ENCODE measurements at regions not wholly inside any gene's neighbourhood (a gene's known extent, or its start where the extent isn't known, plus 50 kb on each side); places are given as distances from the start of the nearest gene placed in this dataset.

DNA sequence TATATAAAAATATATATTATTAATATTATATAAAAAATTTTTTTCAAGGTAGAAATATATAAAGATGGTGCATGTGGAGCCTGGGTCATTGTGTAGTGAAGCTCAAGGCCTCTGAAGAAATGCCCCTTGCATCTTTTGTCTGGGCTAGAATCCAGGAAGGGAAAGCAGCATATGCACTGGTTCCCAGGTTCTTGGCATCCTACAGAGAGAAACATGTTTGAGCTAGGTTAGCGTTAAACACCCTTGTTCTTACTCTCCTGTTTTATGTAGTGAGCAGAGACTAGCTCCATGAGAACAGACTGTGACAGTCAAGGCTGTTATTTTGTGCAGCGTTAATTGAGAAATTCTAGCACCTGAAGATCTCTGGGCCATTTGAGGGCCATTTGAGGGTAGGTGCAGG, 116.1 kb downstream of the POM121L12 start:
- TF ChIP-seq, protein P1, sequence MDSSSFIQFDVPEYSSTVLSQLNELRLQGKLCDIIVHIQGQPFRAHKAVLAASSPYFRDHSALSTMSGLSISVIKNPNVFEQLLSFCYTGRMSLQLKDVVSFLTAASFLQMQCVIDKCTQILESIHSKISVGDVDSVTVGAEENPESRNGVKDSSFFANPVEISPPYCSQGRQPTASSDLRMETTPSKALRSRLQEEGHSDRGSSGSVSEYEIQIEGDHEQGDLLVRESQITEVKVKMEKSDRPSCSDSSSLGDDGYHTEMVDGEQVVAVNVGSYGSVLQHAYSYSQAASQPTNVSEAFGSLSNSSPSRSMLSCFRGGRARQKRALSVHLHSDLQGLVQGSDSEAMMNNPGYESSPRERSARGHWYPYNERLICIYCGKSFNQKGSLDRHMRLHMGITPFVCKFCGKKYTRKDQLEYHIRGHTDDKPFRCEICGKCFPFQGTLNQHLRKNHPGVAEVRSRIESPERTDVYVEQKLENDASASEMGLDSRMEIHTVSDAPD (CRISPR knock-in tag; IDR thresholded peaks at IDR 0.05): no peak
- TF ChIP-seq SMC3 (IDR thresholded peaks at IDR 0.05; ENCODE audit: low read length) (no peak), RFX5 (IDR thresholded peaks at IDR 0.05; ENCODE audit: low read depth, low read length) (no peak), KAT8 (CRISPR knock-in tag; IDR thresholded peaks at IDR 0.05) (no peak), ZNF569 (CRISPR knock-in tag; IDR thresholded peaks at IDR 0.05; ENCODE audit: borderline replicate concordance) (no peak), JUNB (CRISPR knock-in tag; IDR thresholded peaks at IDR 0.05; ENCODE audit: borderline replicate concordance) (no peak), MED1 (CRISPR knock-in tag; IDR thresholded peaks at IDR 0.05) (no peak)
- TF ChIP-seq, protein P2, sequence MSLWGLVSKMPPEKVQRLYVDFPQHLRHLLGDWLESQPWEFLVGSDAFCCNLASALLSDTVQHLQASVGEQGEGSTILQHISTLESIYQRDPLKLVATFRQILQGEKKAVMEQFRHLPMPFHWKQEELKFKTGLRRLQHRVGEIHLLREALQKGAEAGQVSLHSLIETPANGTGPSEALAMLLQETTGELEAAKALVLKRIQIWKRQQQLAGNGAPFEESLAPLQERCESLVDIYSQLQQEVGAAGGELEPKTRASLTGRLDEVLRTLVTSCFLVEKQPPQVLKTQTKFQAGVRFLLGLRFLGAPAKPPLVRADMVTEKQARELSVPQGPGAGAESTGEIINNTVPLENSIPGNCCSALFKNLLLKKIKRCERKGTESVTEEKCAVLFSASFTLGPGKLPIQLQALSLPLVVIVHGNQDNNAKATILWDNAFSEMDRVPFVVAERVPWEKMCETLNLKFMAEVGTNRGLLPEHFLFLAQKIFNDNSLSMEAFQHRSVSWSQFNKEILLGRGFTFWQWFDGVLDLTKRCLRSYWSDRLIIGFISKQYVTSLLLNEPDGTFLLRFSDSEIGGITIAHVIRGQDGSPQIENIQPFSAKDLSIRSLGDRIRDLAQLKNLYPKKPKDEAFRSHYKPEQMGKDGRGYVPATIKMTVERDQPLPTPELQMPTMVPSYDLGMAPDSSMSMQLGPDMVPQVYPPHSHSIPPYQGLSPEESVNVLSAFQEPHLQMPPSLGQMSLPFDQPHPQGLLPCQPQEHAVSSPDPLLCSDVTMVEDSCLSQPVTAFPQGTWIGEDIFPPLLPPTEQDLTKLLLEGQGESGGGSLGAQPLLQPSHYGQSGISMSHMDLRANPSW (CRISPR knock-in tag; IDR thresholded peaks at IDR 0.05; ENCODE audit: borderline replicate concordance): no peak
- TF ChIP-seq, protein P3, sequence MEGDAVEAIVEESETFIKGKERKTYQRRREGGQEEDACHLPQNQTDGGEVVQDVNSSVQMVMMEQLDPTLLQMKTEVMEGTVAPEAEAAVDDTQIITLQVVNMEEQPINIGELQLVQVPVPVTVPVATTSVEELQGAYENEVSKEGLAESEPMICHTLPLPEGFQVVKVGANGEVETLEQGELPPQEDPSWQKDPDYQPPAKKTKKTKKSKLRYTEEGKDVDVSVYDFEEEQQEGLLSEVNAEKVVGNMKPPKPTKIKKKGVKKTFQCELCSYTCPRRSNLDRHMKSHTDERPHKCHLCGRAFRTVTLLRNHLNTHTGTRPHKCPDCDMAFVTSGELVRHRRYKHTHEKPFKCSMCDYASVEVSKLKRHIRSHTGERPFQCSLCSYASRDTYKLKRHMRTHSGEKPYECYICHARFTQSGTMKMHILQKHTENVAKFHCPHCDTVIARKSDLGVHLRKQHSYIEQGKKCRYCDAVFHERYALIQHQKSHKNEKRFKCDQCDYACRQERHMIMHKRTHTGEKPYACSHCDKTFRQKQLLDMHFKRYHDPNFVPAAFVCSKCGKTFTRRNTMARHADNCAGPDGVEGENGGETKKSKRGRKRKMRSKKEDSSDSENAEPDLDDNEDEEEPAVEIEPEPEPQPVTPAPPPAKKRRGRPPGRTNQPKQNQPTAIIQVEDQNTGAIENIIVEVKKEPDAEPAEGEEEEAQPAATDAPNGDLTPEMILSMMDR (CRISPR knock-in tag; IDR thresholded peaks at IDR 0.05): no peak

Measured in HepG2 (cell line).